Upper lobe of left lung (tissue), 6 donors: ENCODE measurements at regions not wholly inside any gene's neighbourhood (a gene's known extent, or its start where the extent isn't known, plus 50 kb on each side); places are given as distances from the start of the nearest gene placed in this dataset.

Source experiments
- ATAC-seq, 2 donors: fragments of 200-7000 bp; cut with Tn5 transposase; one replicate each; pipeline ENCODE4 v1.9.1; 2022; ENCODE audit warnings: mild to moderate bottlenecking in 2 of 2, moderate library complexity in 2 of 2; ENCODE audit not compliant: low FRiP score in 2 of 2
- DNase-seq, 2 donors: peaks; one replicate each; pipeline ENCODE4 v3.0.0-alpha.2; 2019 to 2020
- H3K27ac ChIP-seq, 4 donors: fragments of 200-600 bp; sonication (generic); one replicate each; pipeline ENCODE4 v1.5.1; 2016 to 2019
- H3K27me3 ChIP-seq, 4 donors: fragments of 200-600 bp; sonication (generic); one replicate each; pipeline ENCODE4 v1.5.1; 2017 to 2019
- H3K36me3 ChIP-seq, 4 donors: fragments of 200-600 bp; sonication (generic); one replicate each; pipeline ENCODE4 v1.5.1; 2016 to 2019
- H3K4me1 ChIP-seq, 4 donors: fragments of 200-600 bp; sonication (generic); one replicate each; pipeline ENCODE4 v1.5.1; 2018 to 2019
- H3K4me3 ChIP-seq, 4 donors: fragments of 200-600 bp; sonication (generic); one replicate each; pipeline ENCODE4 v1.5.1; 2017 to 2019; ENCODE audit warnings: mild to moderate bottlenecking in 2 of 4, moderate library complexity in 1 of 4
- H3K9me3 ChIP-seq, 4 donors: fragments of 200-600 bp; sonication (generic); one replicate each; pipeline ENCODE4 v1.5.1; 2018 to 2019
- CTCF ChIP-seq, 6 experiments: fragments of 450-650 bp in 4 of 6; fragments of 200-600 bp in 2 of 6; sonication (generic) in 2 of 6; IDR thresholded peaks; one replicate each; pipeline ENCODE4 v1.5.1; 2016 to 2019; ENCODE audit warnings: antibody characterized with exemption in 6 of 6
- EP300 ChIP-seq, 4 donors: sonication (generic); formaldehyde crosslinking; IDR thresholded peaks; one replicate each; pipeline ENCODE4 v1.5.1; 2017; ENCODE audit warnings: antibody characterized with exemption in 4 of 4, control low read depth in 2 of 4
- POLR2A ChIP-seq, 4 donors: fragments of 450-650 bp; IDR thresholded peaks; one replicate each; pipeline ENCODE4 v1.5.1; 2016 to 2017; ENCODE audit warnings: antibody characterized with exemption in 4 of 4, mild to moderate bottlenecking in 2 of 4
- POLR2AphosphoS5 ChIP-seq, 2 donors: sonication (generic); formaldehyde crosslinking; IDR thresholded peaks; one replicate each; pipeline ENCODE4 v1.5.1; 2017; ENCODE audit warnings: antibody characterized with exemption in 2 of 2
- WGBS, 2 donors: methylation state at CpG; one replicate each; pipeline ENCODE4 v1.1.5; 2017 to 2018; 5-methylcytosine and 5-hydroxymethylcytosine counted together
- donor health status: DM: no; HTN: no; CAD: no; lungs with moderate emphysema.
- donor health status: DM: no; HTN: yes; CAD: no; lungs with severe emphysema.

- Histone ChIP-seq H3K36me3 (no peaks in the 10 kb centered on the region), H3K27ac (no peak overlapping the region), H3K27me3 (no peaks in the 10 kb centered on the region), H3K9me3 (no peaks in the 10 kb centered on the region), H3K4me3 (no peak overlapping the region), H3K4me1 (no peaks in the 10 kb centered on the region)
- no peak for TF ChIP-seq POLR2AphosphoS5 (IDR thresholded peaks at IDR 0.05)
- TF ChIP-seq CTCF (IDR thresholded peaks at IDR 0.05) = no peak
- TF ChIP-seq EP300 (IDR thresholded peaks at IDR 0.05) = no peak
- no peak for TF ChIP-seq POLR2A (IDR thresholded peaks at IDR 0.05)
- peak in 1 of 2 donors; percentile 9 for ATAC-seq
- DNase-seq = no peak
- 78 to 84% methylated on average over 6 of the region's 6 CpGs for WGBS, 2 donors
These were observed 111.6 kb upstream of the HABP2 start for GRCh38 chr10:113441220-113441619.

GRCh38 chr10:113441686-113442270 is 111.1 kb upstream of the HABP2 start:
- no peak overlapping the region for H3K4me3 ChIP-seq
- no peak for TF ChIP-seq CTCF (IDR thresholded peaks at IDR 0.05)
- no peak for TF ChIP-seq EP300 (IDR thresholded peaks at IDR 0.05)
- TF ChIP-seq POLR2A (IDR thresholded peaks at IDR 0.05) = no peak
- no peaks in the 10 kb centered on the region for H3K9me3 ChIP-seq
- 82 to 85% methylated on average over 4 of the region's 4 CpGs for WGBS, 2 donors
- no peaks in the 10 kb centered on the region for H3K4me1 ChIP-seq
- H3K27me3 ChIP-seq = no peaks in the 10 kb centered on the region
- no peaks in the 10 kb centered on the region for H3K36me3 ChIP-seq
- no peak overlapping the region for H3K27ac ChIP-seq
- ATAC-seq (no peak), DNase-seq (no peak)

- Histone ChIP-seq H3K4me1 (no peaks in the 10 kb centered on the region), H3K27me3 (no peaks in the 10 kb centered on the region), H3K36me3 (no peaks in the 10 kb centered on the region), H3K4me3 (no peak overlapping the region), H3K27ac (no peak overlapping the region), H3K9me3 (no peaks in the 10 kb centered on the region)
- WGBS, 2 donors = 62 to 89% methylated on average over 2 of the region's 2 CpGs
- DNase-seq (no peak), ATAC-seq (peak in 1 of 2 donors; percentile 42)
- TF ChIP-seq CTCF (IDR thresholded peaks at IDR 0.05) (no peak), POLR2A (IDR thresholded peaks at IDR 0.05) (no peak), POLR2AphosphoS5 (IDR thresholded peaks at IDR 0.05) (no peak), EP300 (IDR thresholded peaks at IDR 0.05) (no peak)
These were observed 110.5 kb upstream of the HABP2 start for GRCh38 chr10:113442336-113442735.

GRCh38 chr10:113443141-113443925 is 109.5 kb upstream of the HABP2 start:
- ATAC-seq (no peak), DNase-seq (no peak)
- H3K9me3 ChIP-seq = no peaks in the 10 kb centered on the region
- H3K4me1 ChIP-seq = no peaks in the 10 kb centered on the region
- TF ChIP-seq CTCF (IDR thresholded peaks at IDR 0.05) = no peak
- no peak for TF ChIP-seq POLR2AphosphoS5 (IDR thresholded peaks at IDR 0.05)
- TF ChIP-seq EP300 (IDR thresholded peaks at IDR 0.05) = no peak
- TF ChIP-seq POLR2A (IDR thresholded peaks at IDR 0.05) = no peak
- no peak overlapping the region for H3K27ac ChIP-seq
- no peaks in the 10 kb centered on the region for H3K27me3 ChIP-seq
- WGBS, 2 donors = 83 to 86% methylated on average over 3 of the region's 3 CpGs
- H3K36me3 ChIP-seq = no peaks in the 10 kb centered on the region
- no peak overlapping the region for H3K4me3 ChIP-seq
